ENCODE measurements at regions not wholly inside any gene's neighbourhood (a gene's known extent, or its start where the extent isn't known, plus 50 kb on each side); places are given as distances from the start of the nearest gene placed in this dataset.

GRCh38 chr11:19459240-19459639 is 218.5 kb upstream of the E2F8 start:
- no peaks in the 10 kb centered on the region for H3K4me1 Mint-ChIP-seq
- no peak overlapping the region for H3K27ac ChIP-seq (ENCODE audit: low read depth in 1 of 2, low read length in 2 of 2)
- TF ChIP-seq CTCF (IDR thresholded peaks at IDR 0.05) = no peak
- H4K20me1 ChIP-seq (ENCODE audit: insufficient read depth, low read length) = no peaks in the 10 kb centered on the region
- no peaks in the 10 kb centered on the region for H3K36me3 ChIP-seq (replicated peaks in 1 of 2; ENCODE audit: control insufficient read depth in 1 of 2, insufficient read depth in 2 of 2, low read length in 2 of 2)
- H3K27me3 Mint-ChIP-seq (ENCODE audit: low read depth in 3 of 3) = peaks cover 2 to 4% (median 3%) of the 10 kb centered on the region in 3 donors
- H3K36me3 Mint-ChIP-seq = no peaks in the 10 kb centered on the region
- H3K9me3 Mint-ChIP-seq = no peaks in the 10 kb centered on the region
- H3K9ac ChIP-seq (ENCODE audit: insufficient read depth, low read length, poor library complexity, severe bottlenecking) = no peak overlapping the region
- H2AFZ ChIP-seq (ENCODE audit: insufficient read depth, low read depth, low read length, poor library complexity, severe bottlenecking) = no peak overlapping the region
- no peaks in the 10 kb centered on the region for H3K9me3 ChIP-seq (replicated peaks in 1 of 2; ENCODE audit: control insufficient read depth in 1 of 2, insufficient read depth in 1 of 2, low read length in 2 of 2)
- peaks cover 0 to 2% of the 10 kb centered on the region in 2 donors for H3K27me3 ChIP-seq (ENCODE audit: control insufficient read depth in 2 of 2, insufficient read depth in 2 of 2, low read length in 2 of 2)
- no peaks in the 10 kb centered on the region for H3K4me1 ChIP-seq (ENCODE audit: control insufficient read depth in 1 of 2, insufficient read depth in 2 of 2, low read length in 2 of 2)
- no peak overlapping the region for H3K4me2 ChIP-seq (replicated peaks; ENCODE audit: extremely low read depth, low read length, poor library complexity, severe bottlenecking)
- H3K4me3 ChIP-seq (replicated peaks in 1 of 3; ENCODE audit: low read depth in 2 of 3, low read length in 3 of 3) = no peak overlapping the region
- no peak overlapping the region for H3K4me3 Mint-ChIP-seq
- no peak overlapping the region for H3K27ac Mint-ChIP-seq
- no peaks in the 10 kb centered on the region for H3K79me2 ChIP-seq (ENCODE audit: insufficient read depth, low read length)
- intact Hi-C loops (cut with micrococcal nuclease) = no loop called here
- no peak for DNase-seq

GRCh38 chr11:19458721-19459120 is 218.0 kb upstream of the E2F8 start:
- Mint-ChIP-seq H3K9me3 (no peaks in the 10 kb centered on the region), H3K36me3 (no peaks in the 10 kb centered on the region), H3K4me1 (no peaks in the 10 kb centered on the region), H3K4me3 (no peak overlapping the region), H3K27ac (no peak overlapping the region), H3K27me3 (ENCODE audit: low read depth in 3 of 3) (peaks cover 2 to 4% (median 3%) of the 10 kb centered on the region in 3 donors)
- Histone ChIP-seq H3K4me3 (replicated peaks in 1 of 3; ENCODE audit: low read depth in 2 of 3, low read length in 3 of 3) (no peak overlapping the region), H3K79me2 (ENCODE audit: insufficient read depth, low read length) (no peaks in the 10 kb centered on the region), H3K27me3 (ENCODE audit: control insufficient read depth in 2 of 2, insufficient read depth in 2 of 2, low read length in 2 of 2) (peaks cover 0 to 2% of the 10 kb centered on the region in 2 donors), H2AFZ (ENCODE audit: insufficient read depth, low read depth, low read length, poor library complexity, severe bottlenecking) (no peak overlapping the region), H3K4me1 (ENCODE audit: control insufficient read depth in 1 of 2, insufficient read depth in 2 of 2, low read length in 2 of 2) (no peaks in the 10 kb centered on the region), H4K20me1 (ENCODE audit: insufficient read depth, low read length) (no peaks in the 10 kb centered on the region), H3K9me3 (replicated peaks in 1 of 2; ENCODE audit: control insufficient read depth in 1 of 2, insufficient read depth in 1 of 2, low read length in 2 of 2) (no peaks in the 10 kb centered on the region), H3K4me2 (replicated peaks; ENCODE audit: extremely low read depth, low read length, poor library complexity, severe bottlenecking) (no peak overlapping the region), H3K36me3 (replicated peaks in 1 of 2; ENCODE audit: control insufficient read depth in 1 of 2, insufficient read depth in 2 of 2, low read length in 2 of 2) (no peaks in the 10 kb centered on the region), H3K27ac (ENCODE audit: low read depth in 1 of 2, low read length in 2 of 2) (no peak overlapping the region), H3K9ac (ENCODE audit: insufficient read depth, low read length, poor library complexity, severe bottlenecking) (no peak overlapping the region)
- no peak for DNase-seq
- no peak for TF ChIP-seq CTCF (IDR thresholded peaks at IDR 0.05)
- intact Hi-C loops (cut with micrococcal nuclease) = no loop called here
- WGBS (ENCODE audit: insufficient coverage) = 100% methylated on average over 3 of the region's 3 CpGs
